DMS53 treated with DMSO at 0.1 percent for 48 hours (cell line): ENCODE measurements at regions not wholly inside any gene's neighbourhood (a gene's known extent, or its start where the extent isn't known, plus 50 kb on each side); places are given as distances from the start of the nearest gene placed in this dataset.
"Not testable (repeated sequence)": the region's sequence is repeated elsewhere in the genome, so short reads cannot be mapped to it uniquely, and the experiment has no call there.

Experiments used
- DNase-seq: peaks from one replicate; lab custom pipeline; 2025; ENCODE audit not compliant: unreplicated experiment; lab: John Stamatoyannopoulos, UW

GRCh38 chr10:34016576-34016975 lies 682.1 kb upstream of the NRP1 start:
- no peak for DNase-seq

GRCh38 chr10:34015700-34016099 lies 681.2 kb upstream of the NRP1 start:
- no peak for DNase-seq

- DNase-seq = no peak
Measured at GRCh38 chr10:34013235-34013634, 678.8 kb upstream of the NRP1 start.

GRCh38 chr10:34010891-34011290 lies 676.4 kb upstream of the NRP1 start:
- DNase-seq = no peak

- DNase-seq = not testable (repeated sequence)
Measured at GRCh38 chr10:34010228-34010627, 675.8 kb upstream of the NRP1 start.

GRCh38 chr10:34008656-34009055 lies 674.2 kb upstream of the NRP1 start:
- DNase-seq = no peak

- no peak for DNase-seq
Measured at GRCh38 chr10:34006471-34006870, 672.0 kb upstream of the NRP1 start.

GRCh38 chr10:34003561-34003960 lies 669.1 kb upstream of the NRP1 start:
- DNase-seq = no peak

- no peak for DNase-seq
Measured at GRCh38 chr10:34002896-34003295, 668.4 kb upstream of the NRP1 start.

GRCh38 chr10:34001831-34002230 lies 667.4 kb upstream of the NRP1 start:
- no peak for DNase-seq

- DNase-seq = no peak
Measured at GRCh38 chr10:34001087-34001580, 666.7 kb upstream of the NRP1 start.

GRCh38 chr10:33993917-33994316 lies 659.5 kb upstream of the NRP1 start:
- no peak for DNase-seq

GRCh38 chr10:33991924-33992323 lies 657.5 kb upstream of the NRP1 start:
- DNase-seq = no peak

- DNase-seq = no peak
Measured at GRCh38 chr10:33986515-33986914, 652.0 kb upstream of the NRP1 start.

GRCh38 chr10:33986016-33986415 lies 651.5 kb upstream of the NRP1 start:
- no peak for DNase-seq

GRCh38 chr10:33982995-33983394 lies 648.5 kb upstream of the NRP1 start:
- DNase-seq = no peak

- DNase-seq = no peak
Measured at GRCh38 chr10:33981301-33981700, 646.8 kb upstream of the NRP1 start.

GRCh38 chr10:33979195-33979594 lies 644.7 kb upstream of the NRP1 start:
- DNase-seq = no peak

- no peak for DNase-seq
Measured at GRCh38 chr10:33975481-33975880, 641.0 kb upstream of the NRP1 start.

GRCh38 chr10:33974976-33975478 lies 640.6 kb upstream of the NRP1 start:
- DNase-seq = no peak

GRCh38 chr10:33968983-33969382 lies 634.5 kb upstream of the NRP1 start:
- no peak for DNase-seq

- DNase-seq = no peak
Measured at GRCh38 chr10:33967606-33968120, 633.2 kb upstream of the NRP1 start.

GRCh38 chr10:33966946-33967345 lies 632.5 kb upstream of the NRP1 start:
- DNase-seq = no peak
